Esophagus squamous epithelium (tissue), 4 donors: ENCODE measurements at regions not wholly inside any gene's neighbourhood (a gene's known extent, or its start where the extent isn't known, plus 50 kb on each side); places are given as distances from the start of the nearest gene placed in this dataset.

ENCODE experiments used
- CTCF ChIP-seq, 6 experiments: fragments of 450-650 bp in 4 of 6; fragments of 200-600 bp in 2 of 6; sonication (generic) in 2 of 6; IDR thresholded peaks; one replicate each; pipeline ENCODE4 v1.5.1; 2016 to 2019; ENCODE audit warnings: antibody characterized with exemption in 6 of 6, mild to moderate bottlenecking in 4 of 6, moderate library complexity in 4 of 6
- POLR2A ChIP-seq, 4 donors: fragments of 450-650 bp; IDR thresholded peaks; one replicate each; pipeline ENCODE4 v1.6.1; 2017; ENCODE audit warnings: antibody characterized with exemption in 4 of 4, mild to moderate bottlenecking in 4 of 4, moderate library complexity in 3 of 4

- TF ChIP-seq CTCF (IDR thresholded peaks at IDR 0.05) (no peak), POLR2A (IDR thresholded peaks at IDR 0.05) (no peak)
Measured at GRCh38 chr1:178039891-178040290, 54.0 kb upstream of the RASAL2 start.
